ENCODE measurements at regions not wholly inside any gene's neighbourhood (a gene's known extent, or its start where the extent isn't known, plus 50 kb on each side); places are given as distances from the start of the nearest gene placed in this dataset.

DNA sequence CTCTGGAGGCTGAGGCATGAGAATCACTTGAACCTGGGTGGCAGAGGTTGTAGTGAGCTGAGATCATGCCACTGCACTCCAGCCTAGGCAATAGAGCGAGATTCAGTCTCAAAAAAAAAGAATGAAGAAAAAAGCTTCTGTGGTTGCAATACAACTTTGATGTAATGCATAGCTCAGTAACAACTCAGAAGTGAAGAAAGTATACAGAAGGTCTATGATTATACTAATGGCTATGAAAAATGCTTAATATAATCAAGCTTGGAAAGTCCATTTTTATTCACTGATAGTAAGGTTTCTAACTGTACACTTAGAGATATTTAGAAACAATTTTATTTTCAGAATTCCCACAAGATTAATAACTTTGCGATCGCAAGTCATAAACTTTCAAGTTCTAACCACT lies 88.2 kb upstream of the FRMD6 start:
- TF ChIP-seq, protein P1, sequence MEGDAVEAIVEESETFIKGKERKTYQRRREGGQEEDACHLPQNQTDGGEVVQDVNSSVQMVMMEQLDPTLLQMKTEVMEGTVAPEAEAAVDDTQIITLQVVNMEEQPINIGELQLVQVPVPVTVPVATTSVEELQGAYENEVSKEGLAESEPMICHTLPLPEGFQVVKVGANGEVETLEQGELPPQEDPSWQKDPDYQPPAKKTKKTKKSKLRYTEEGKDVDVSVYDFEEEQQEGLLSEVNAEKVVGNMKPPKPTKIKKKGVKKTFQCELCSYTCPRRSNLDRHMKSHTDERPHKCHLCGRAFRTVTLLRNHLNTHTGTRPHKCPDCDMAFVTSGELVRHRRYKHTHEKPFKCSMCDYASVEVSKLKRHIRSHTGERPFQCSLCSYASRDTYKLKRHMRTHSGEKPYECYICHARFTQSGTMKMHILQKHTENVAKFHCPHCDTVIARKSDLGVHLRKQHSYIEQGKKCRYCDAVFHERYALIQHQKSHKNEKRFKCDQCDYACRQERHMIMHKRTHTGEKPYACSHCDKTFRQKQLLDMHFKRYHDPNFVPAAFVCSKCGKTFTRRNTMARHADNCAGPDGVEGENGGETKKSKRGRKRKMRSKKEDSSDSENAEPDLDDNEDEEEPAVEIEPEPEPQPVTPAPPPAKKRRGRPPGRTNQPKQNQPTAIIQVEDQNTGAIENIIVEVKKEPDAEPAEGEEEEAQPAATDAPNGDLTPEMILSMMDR (IDR thresholded peaks at IDR 0.05; ENCODE audit: low read depth, low read length): no peak

DNA sequence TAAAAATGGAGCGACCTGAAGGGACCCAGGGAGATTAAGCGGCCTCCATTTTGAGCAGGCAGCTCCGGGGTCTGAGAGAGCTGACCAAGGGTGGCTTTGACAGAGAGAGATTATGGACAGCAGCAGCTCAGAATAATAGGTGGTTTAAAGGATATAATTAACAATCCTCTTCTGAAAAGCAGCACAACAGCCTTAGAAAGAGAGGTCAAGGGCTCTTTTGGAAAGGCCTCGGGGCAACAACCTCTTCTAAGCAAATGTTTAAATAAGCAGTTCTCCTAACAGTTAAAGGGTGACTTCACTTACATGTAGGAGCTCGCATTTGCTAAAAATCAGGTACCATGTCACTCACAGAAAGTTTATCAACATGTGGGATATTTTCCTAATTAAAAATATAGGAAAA lies 87.2 kb upstream of the FRMD6 start:
- TF ChIP-seq, protein P1 (IDR thresholded peaks at IDR 0.05; ENCODE audit: low read depth, low read length): no peak
- no peak overlapping the region for H3K4me3 ChIP-seq (ENCODE audit: low read depth, low read length)

More for the DNA sequence above, 88.2 kb upstream of the FRMD6 start:
- no peak overlapping the region for H3K4me3 ChIP-seq (ENCODE audit: low read depth, low read length)

DNA sequence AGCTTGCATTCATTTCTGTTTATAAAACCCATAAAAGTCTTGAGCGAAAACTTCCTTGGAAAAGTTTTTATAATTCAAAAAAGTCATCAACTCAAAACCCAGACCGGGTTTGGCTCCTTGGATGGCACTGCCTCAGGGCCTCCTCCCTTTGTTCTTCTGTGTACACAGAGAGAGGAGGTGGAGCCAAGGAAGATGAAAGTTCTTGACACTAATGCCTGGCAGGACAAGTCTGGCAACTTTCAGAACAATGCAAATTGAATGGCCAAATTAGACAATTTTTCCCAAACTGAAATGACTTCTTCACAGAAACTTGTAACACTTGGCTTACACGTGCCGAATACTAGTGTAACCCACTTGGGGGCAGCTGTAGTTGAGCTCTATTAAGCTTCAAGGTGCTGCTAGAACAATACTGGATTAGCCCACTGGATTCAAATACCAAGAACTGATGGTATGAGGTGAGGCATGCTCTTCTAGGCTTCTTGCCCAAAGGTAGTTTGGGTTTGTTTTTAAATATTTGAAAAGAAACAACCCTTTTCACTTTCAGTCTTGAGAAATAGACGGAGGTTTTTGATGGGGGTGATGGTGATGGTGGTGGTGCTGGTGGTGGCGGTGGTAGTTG lies 86.6 kb upstream of the FRMD6 start:
- TF ChIP-seq, protein P1 (IDR thresholded peaks at IDR 0.05; ENCODE audit: low read depth, low read length): no peak
- no peak overlapping the region for H3K4me3 ChIP-seq (ENCODE audit: low read depth, low read length)

DNA sequence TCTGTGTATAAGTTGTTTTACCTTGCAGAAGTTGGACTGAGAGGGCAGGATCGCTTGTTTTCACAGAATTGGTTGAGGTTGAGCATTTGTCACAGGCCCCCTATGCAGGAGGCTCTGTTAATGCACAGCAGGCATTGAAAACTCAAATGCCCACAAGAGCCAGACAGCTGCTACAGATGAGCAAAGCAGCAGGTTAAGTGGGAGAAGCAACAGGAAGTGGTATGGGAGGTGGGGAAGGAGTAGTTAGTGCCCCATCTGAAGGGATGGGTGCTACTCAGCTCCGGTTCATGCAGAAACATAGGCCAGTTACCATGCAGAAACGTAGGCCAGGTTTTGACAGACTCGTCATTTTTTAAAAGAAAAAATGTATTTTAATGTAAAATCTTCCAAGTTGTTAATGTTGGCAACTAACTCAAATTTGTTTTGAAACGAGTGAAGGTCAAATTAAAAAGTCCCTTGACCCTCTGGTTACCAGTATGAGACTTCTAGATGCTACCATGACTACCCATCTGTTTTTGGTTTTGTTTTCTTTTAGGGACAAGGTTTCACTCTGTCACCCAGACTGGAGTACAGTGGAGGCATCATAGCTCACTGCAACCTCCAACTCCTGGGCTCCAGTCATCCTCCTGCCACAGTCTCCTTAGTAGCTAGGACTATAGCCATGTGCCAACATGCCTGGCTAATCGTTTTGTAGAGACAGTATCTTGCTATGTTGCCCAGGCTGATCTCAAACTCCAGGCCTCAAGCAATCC lies 84.7 kb upstream of the FRMD6 start:
- TF ChIP-seq, protein P1 (IDR thresholded peaks at IDR 0.05; ENCODE audit: low read depth, low read length): no peak
- H3K4me3 ChIP-seq (ENCODE audit: low read depth, low read length): no peak overlapping the region

DNA sequence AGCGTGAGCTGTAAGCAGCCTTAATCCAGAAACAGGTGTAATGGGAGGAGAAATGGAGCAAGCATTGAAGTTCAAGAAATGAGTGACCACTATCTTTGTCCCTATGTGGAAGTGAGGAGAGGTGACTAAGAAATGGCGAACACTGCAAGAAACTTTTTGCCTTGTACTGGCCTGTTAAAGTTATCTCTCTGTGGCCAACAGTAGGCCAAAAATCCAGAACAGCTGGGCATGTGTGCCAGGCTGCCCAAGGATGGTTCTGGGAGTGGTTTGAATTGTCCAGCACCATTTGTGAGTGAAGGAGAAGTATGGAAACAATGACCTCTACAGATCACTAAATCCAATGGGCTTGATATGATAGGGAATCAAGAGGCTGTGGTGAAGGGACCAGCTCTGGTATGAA lies 83.3 kb upstream of the FRMD6 start:
- H3K4me3 ChIP-seq (ENCODE audit: low read depth, low read length): no peak overlapping the region
- TF ChIP-seq, protein P1 (IDR thresholded peaks at IDR 0.05; ENCODE audit: low read depth, low read length): no peak

DNA sequence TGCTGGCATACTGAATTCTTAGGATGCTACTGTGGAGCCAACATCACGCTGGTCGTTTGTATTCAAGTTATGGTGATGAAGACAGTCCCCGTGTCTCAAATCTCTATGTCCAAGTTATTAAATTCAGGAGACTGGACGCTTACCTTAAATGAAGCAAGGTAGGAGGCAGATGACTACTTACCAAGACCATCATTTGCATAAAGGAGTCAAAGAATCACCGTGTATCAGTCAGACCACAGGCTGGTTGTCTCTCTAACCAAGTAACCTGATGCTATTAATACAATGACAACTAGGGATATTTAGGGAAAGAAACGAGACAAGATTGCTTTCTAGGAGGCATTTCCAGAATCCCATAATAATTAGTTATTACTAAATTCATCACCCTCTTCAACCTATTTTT lies 78.1 kb upstream of the FRMD6 start:
- H3K4me3 ChIP-seq (ENCODE audit: low read depth, low read length): no peak overlapping the region
- TF ChIP-seq, protein P1 (IDR thresholded peaks at IDR 0.05; ENCODE audit: low read depth, low read length): no peak

DNA sequence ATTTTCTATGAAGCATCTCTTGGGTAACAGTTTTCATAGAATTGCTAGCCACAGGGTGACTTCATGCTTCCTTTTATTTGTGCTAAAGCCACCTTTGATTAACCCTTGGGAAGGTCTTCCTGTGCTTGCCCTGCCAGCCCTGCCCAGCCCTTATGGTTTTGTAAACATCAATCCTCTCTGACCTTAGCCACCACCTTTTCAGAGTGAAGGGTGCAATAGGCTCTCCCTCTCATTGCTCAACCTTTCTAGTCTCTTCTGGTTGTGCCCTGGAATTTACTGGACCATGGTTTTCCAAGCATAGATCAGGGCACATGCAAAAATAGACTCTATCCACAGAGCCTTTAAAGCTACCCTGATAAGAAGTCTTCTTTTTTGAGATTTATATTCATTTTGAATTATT lies 77.7 kb upstream of the FRMD6 start:
- H3K4me3 ChIP-seq (ENCODE audit: low read depth, low read length): no peak overlapping the region
- TF ChIP-seq, protein P1 (IDR thresholded peaks at IDR 0.05; ENCODE audit: low read depth, low read length): no peak
